GM12874 (cell line): ENCODE measurements at regions not wholly inside any gene's neighbourhood (a gene's known extent, or its start where the extent isn't known, plus 50 kb on each side); places are given as distances from the start of the nearest gene placed in this dataset.

Source experiments
- TF ChIP-seq, protein P1 (sequence below): IDR thresholded peaks from 2 replicates; pipeline ENCODE4 v1.5.1; 2011; ENCODE audit warnings: low read depth, mild to moderate bottlenecking, control low read depth, low read length, moderate library complexity; ENCODE audit not compliant: insufficient read depth

- TF ChIP-seq, protein P1, sequence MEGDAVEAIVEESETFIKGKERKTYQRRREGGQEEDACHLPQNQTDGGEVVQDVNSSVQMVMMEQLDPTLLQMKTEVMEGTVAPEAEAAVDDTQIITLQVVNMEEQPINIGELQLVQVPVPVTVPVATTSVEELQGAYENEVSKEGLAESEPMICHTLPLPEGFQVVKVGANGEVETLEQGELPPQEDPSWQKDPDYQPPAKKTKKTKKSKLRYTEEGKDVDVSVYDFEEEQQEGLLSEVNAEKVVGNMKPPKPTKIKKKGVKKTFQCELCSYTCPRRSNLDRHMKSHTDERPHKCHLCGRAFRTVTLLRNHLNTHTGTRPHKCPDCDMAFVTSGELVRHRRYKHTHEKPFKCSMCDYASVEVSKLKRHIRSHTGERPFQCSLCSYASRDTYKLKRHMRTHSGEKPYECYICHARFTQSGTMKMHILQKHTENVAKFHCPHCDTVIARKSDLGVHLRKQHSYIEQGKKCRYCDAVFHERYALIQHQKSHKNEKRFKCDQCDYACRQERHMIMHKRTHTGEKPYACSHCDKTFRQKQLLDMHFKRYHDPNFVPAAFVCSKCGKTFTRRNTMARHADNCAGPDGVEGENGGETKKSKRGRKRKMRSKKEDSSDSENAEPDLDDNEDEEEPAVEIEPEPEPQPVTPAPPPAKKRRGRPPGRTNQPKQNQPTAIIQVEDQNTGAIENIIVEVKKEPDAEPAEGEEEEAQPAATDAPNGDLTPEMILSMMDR: no peak
Measured at GRCh38 chr5:1748271-1748670, 51.4 kb downstream of the MRPL36 start.

GRCh38 chr5:1747803-1748085 is 51.9 kb downstream of the MRPL36 start:
- TF ChIP-seq, protein P1: no peak

DNA sequence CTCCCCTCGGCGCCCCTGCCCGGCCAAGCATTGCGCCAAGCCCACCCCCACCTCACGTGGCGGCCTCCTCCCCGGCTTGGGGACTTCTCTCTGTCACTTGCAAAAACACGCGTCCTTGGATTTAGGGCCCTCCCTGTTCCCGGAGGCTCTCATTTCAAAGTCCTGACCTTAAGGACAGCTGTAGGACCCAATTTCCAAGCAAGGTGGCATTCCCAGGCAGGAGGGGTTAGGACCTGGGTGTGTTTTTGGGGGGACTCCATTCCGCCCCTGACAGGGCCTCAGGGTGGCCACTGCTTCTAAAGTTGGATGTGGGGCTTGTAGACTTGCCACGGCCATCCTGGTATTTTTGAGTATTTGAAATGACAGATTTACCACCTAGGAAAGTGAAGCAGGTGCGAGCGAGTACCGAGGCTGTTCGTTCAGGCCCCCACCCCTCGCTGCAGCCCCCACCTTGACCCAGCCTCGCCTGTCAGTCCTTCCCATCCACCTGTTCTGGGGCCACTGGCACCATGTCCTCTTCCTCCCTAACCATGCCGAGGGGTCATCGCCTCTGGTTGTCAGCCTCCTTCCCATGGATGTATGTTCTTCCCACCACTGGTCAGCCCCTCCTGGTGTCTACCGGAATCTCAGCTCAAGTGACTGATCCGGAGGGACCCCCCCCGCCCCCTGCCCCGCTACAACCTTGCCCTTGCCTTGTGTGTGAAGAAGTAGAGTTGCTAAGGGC is 52.4 kb downstream of the MRPL36 start:
- TF ChIP-seq, protein P1: no peak

DNA sequence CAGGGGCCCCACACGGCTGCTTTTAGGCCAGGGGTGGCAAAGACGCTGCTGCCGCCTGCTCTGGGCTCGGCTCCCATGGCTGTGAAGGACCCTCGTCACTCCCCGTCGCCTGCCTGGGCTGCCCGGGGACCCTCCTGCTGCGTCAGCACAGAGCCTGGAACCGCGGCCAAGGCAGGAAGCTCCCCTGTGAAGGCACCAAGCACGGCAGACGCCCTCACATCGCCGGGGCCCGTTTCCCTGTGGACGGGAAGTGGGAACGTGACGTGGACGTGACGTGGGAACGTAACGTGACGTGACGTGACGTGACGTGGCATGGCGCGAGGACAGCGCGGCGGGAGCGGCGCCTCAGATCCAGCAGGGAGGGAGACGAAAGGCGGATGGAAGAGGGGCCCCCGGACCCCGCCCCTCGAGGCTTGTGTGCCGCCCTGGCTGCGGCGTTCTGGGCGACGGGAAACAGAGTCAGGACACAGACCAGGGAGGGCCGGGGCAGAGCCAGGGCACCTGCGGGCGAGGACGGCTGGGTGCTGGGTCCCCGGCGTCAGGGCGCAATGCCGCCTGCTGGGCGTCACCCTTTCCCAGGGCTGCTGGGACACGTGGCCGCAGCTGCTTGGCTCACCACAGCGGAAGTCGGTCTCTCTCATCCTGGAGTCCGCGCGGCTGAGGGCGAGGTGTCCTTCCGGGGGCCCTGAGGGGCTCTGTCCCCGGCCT is 53.1 kb downstream of the MRPL36 start:
- TF ChIP-seq, protein P1: no peak

DNA sequence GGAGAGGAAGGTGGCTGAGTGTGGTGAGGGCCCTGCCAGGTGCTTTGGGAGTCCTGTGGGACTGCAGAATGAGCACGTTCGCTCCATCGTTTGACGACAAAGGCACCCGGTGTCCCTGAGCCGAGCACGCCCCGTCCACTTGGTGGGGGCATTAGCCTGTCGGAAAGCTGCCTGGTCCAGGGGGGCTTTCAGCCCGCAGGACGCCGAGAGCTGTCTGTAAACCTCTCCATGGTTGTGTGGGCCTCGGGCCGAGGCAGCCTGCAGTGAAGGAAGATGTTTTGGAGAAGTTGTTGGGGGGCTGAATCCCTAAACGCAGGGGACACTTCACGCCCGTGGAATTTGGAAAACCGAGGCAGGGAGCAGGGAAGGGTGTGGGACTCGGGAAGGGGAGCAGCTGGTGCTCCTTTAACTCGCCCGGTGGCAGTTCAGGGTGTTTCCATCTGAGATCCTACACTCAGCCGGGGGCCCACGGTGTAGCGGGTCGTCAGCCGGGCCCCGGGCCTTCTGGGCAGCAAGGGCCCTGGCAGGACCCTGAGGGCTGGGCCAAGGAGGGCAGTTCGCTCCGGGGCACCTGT is 53.8 kb downstream of the MRPL36 start:
- TF ChIP-seq, protein P1: no peak

GRCh38 chr5:1745123-1745795 is 54.4 kb downstream of the MRPL36 start:
- TF ChIP-seq, protein P1: no peak
